Choroid plexus epithelial cell (primary cell): ENCODE measurements at regions not wholly inside any gene's neighbourhood (a gene's known extent, or its start where the extent isn't known, plus 50 kb on each side); places are given as distances from the start of the nearest gene placed in this dataset.

Experiments used
- DNase-seq: peaks from one replicate; pipeline ENCODE4 v3.0.0-alpha.2; 2010; ENCODE audit warnings: low read depth
- H3K4me3 ChIP-seq: 2 replicates; pipeline ENCODE4 v1.5.1; 2011; ENCODE audit warnings: low read depth, mild to moderate bottlenecking, control low read depth, low read length, moderate library complexity
- CTCF ChIP-seq: conservative IDR thresholded peaks from 2 replicates; pipeline ENCODE4 v1.5.1; 2011; ENCODE audit warnings: low read depth, mild to moderate bottlenecking, control low read depth, inconsistent platforms, low read length, moderate library complexity

- TF ChIP-seq CTCF, result no peak
- no peak for DNase-seq
- no peak overlapping the region for H3K4me3 ChIP-seq
Observed at GRCh38 chr3:63064209-63064755, 189.1 kb upstream of the CADPS start.

- peak; percentile 47 for DNase-seq
Observed at GRCh38 chr3:63067999-63068645, 192.9 kb upstream of the CADPS start.

GRCh38 chr3:63069806-63070475 is 194.7 kb upstream of the CADPS start:
- TF ChIP-seq CTCF, result no peak

More at GRCh38 chr3:63067999-63068645, 192.9 kb upstream of the CADPS start:
- no peak overlapping the region for H3K4me3 ChIP-seq
- no peak for TF ChIP-seq CTCF

GRCh38 chr3:63070476-63070810 is 195.2 kb upstream of the CADPS start:
- H3K4me3 ChIP-seq, result no peak overlapping the region
- no peak for TF ChIP-seq CTCF
- DNase-seq, result no peak

More at GRCh38 chr3:63069806-63070475, 194.7 kb upstream of the CADPS start:
- no peak for DNase-seq
- H3K4me3 ChIP-seq, result no peak overlapping the region

GRCh38 chr3:63076357-63076756 is 201.1 kb upstream of the CADPS start:
- TF ChIP-seq CTCF, result no peak
- no peak for DNase-seq
- H3K4me3 ChIP-seq, result no peak overlapping the region

GRCh38 chr3:63086190-63086589 is 191.9 kb upstream of the SYNPR start:
- no peak overlapping the region for H3K4me3 ChIP-seq
- DNase-seq, result no peak
- TF ChIP-seq CTCF, result no peak
